Body of pancreas (tissue), 4 donors: ENCODE measurements at regions not wholly inside any gene's neighbourhood (a gene's known extent, or its start where the extent isn't known, plus 50 kb on each side); places are given as distances from the start of the nearest gene placed in this dataset.

ENCODE experiments used
- ATAC-seq: fragments of 150-250 bp; one replicate; pipeline ENCODE4 v1.9.1; 2016
- DNase-seq, 4 donors: peaks; one replicate each; pipeline ENCODE4 v3.0.0-alpha.2; 2019
- H3K27ac ChIP-seq, 4 donors: fragments of 200-600 bp; sonication (generic); 1 replicate in 3 of 4; 2 replicates in 1 of 4; pipeline versions ENCODE4 v1.5.1 to v1.6.1; 2016 to 2019; ENCODE audit warnings: mild to moderate bottlenecking in 1 of 4, mixed read lengths in 1 of 4, moderate library complexity in 1 of 4
- H3K27me3 ChIP-seq, 2 donors: fragments of 200-600 bp; sonication (generic); one replicate each; pipeline ENCODE4 v1.6.0; 2016; ENCODE audit warnings: mild to moderate bottlenecking in 1 of 2
- H3K36me3 ChIP-seq, 2 donors: fragments of 200-600 bp; sonication (generic); replicated peaks in 1 of 2; 2 replicates each; pipeline ENCODE4 v1.5.1; 2016; ENCODE audit warnings: low read depth in 2 of 2; ENCODE audit not compliant: insufficient read depth in 1 of 2
- H3K4me1 ChIP-seq: fragments of 200-600 bp; sonication (generic); one replicate; pipeline ENCODE4 v1.6.0; 2016
- H3K4me3 ChIP-seq, 2 donors: fragments of 200-600 bp; sonication (generic); 1 replicate in 1 of 2; 2 replicates in 1 of 2; pipeline ENCODE4 v1.5.1; 2016 to 2019
- H3K9me3 ChIP-seq, 3 donors: fragments of 200-600 bp; sonication (generic); 1 replicate in 2 of 3; 2 replicates in 1 of 3; pipeline ENCODE4 v1.5.1; 2016
- CTCF ChIP-seq, 7 experiments: fragments of 450-650 bp in 4 of 7; fragments of 200-600 bp in 3 of 7; sonication (generic) in 3 of 7; IDR thresholded peaks; one replicate each; pipeline ENCODE4 v1.5.1; 2016 to 2019; ENCODE audit warnings: antibody characterized with exemption in 7 of 7
- POLR2A ChIP-seq, 3 donors: fragments of 450-650 bp; IDR thresholded peaks; one replicate each; pipeline ENCODE4 v1.6.1; 2016; ENCODE audit warnings: antibody characterized with exemption in 3 of 3, mild to moderate bottlenecking in 2 of 3
- WGBS, 2 donors: methylation state at CpG; one replicate each; pipeline ENCODE4 v1.1.5; 2017; 5-methylcytosine and 5-hydroxymethylcytosine counted together
- intact Hi-C: fragments of 100-400 bp; cut with DNase I; formaldehyde crosslinking; loops from one replicate; pipeline ENCODE4 v1.15.1; 2023

- Histone ChIP-seq H3K27me3 (no peaks in the 10 kb centered on the region), H3K4me3 (no peak overlapping the region), H3K4me1 (no peaks in the 10 kb centered on the region), H3K36me3 (no peaks in the 10 kb centered on the region), H3K9me3 (no peaks in the 10 kb centered on the region), H3K27ac (no peak overlapping the region)
- ATAC-seq, result no peak
- intact Hi-C loops, result no loop called here
- no peak for TF ChIP-seq POLR2A (IDR thresholded peaks at IDR 0.05)
- no peak for DNase-seq
- 59 to 83% methylated on average over 2 of the region's 2 CpGs for WGBS, 2 donors
Measured at GRCh38 chr3:127389913-127390312, 102.1 kb upstream of the PRR20G start.

- TF ChIP-seq POLR2A (IDR thresholded peaks at IDR 0.05), result no peak
- TF ChIP-seq CTCF (IDR thresholded peaks at IDR 0.05), result no peak
- Histone ChIP-seq H3K27ac (no peak overlapping the region), H3K27me3 (no peaks in the 10 kb centered on the region)
Measured at GRCh38 chr3:127389420-127389819, 101.6 kb upstream of the PRR20G start.

GRCh38 chr3:127388427-127388826 is 100.6 kb upstream of the PRR20G start:
- Histone ChIP-seq H3K4me3 (no peak overlapping the region), H3K27ac (no peak overlapping the region), H3K27me3 (no peaks in the 10 kb centered on the region), H3K4me1 (no peaks in the 10 kb centered on the region), H3K9me3 (no peaks in the 10 kb centered on the region), H3K36me3 (no peaks in the 10 kb centered on the region)
- 65 to 75% methylated on average over 9 of the region's 9 CpGs for WGBS, 2 donors
- TF ChIP-seq CTCF (IDR thresholded peaks at IDR 0.05), result no peak
- TF ChIP-seq POLR2A (IDR thresholded peaks at IDR 0.05), result no peak
- DNase-seq (no peak), ATAC-seq (no peak)
- intact Hi-C loops, result no loop called here

More at GRCh38 chr3:127389420-127389819, 101.6 kb upstream of the PRR20G start:
- ATAC-seq, result no peak
- Histone ChIP-seq H3K9me3 (no peaks in the 10 kb centered on the region), H3K4me1 (no peaks in the 10 kb centered on the region), H3K4me3 (no peak overlapping the region), H3K36me3 (no peaks in the 10 kb centered on the region)
- WGBS, 2 donors, result 81 to 82% methylated on average over 10 of the region's 10 CpGs
- DNase-seq, result no peak
- intact Hi-C loops, result no loop called here

- no peaks in the 10 kb centered on the region for H3K36me3 ChIP-seq
- H3K9me3 ChIP-seq, result no peaks in the 10 kb centered on the region
- ATAC-seq (no peak), DNase-seq (no peak)
- no peak for TF ChIP-seq CTCF (IDR thresholded peaks at IDR 0.05)
- no peak for TF ChIP-seq POLR2A (IDR thresholded peaks at IDR 0.05)
- no peak overlapping the region for H3K27ac ChIP-seq
- 62 to 66% methylated on average over 8 of the region's 8 CpGs for WGBS, 2 donors
- no peaks in the 10 kb centered on the region for H3K4me1 ChIP-seq
- no peaks in the 10 kb centered on the region for H3K27me3 ChIP-seq
- intact Hi-C loops, result no loop called here
- no peak overlapping the region for H3K4me3 ChIP-seq
Measured at GRCh38 chr3:127387556-127388153, 99.8 kb upstream of the PRR20G start.

GRCh38 chr3:127387119-127387518 is 99.3 kb upstream of the PRR20G start:
- Histone ChIP-seq H3K36me3 (no peaks in the 10 kb centered on the region), H3K9me3 (no peaks in the 10 kb centered on the region), H3K4me1 (no peaks in the 10 kb centered on the region), H3K4me3 (no peak overlapping the region), H3K27me3 (no peaks in the 10 kb centered on the region), H3K27ac (no peak overlapping the region)
- WGBS, 2 donors, result 75 to 79% methylated on average over 3 to 7 of the region's 8 CpGs
- ATAC-seq (no peak), DNase-seq (no peak)
- intact Hi-C loops, result no loop called here
- TF ChIP-seq POLR2A (IDR thresholded peaks at IDR 0.05) (no peak), CTCF (IDR thresholded peaks at IDR 0.05) (no peak)
